ENCODE measurements at regions not wholly inside any gene's neighbourhood (a gene's known extent, or its start where the extent isn't known, plus 50 kb on each side); places are given as distances from the start of the nearest gene placed in this dataset.

- no peak overlapping the region for H3K4me2 ChIP-seq (ENCODE audit: low read length)
- no peak overlapping the region for H3K27ac ChIP-seq (ENCODE audit: low read depth, low read length, poor library complexity, severe bottlenecking)
- no peaks in the 10 kb centered on the region for H4K20me1 ChIP-seq (ENCODE audit: insufficient read depth, low read length)
- no peaks in the 10 kb centered on the region for H3K9me2 ChIP-seq (ENCODE audit: insufficient read depth, low read length)
- ChIA-PET POLR2A (no interaction called here), CTCF (ENCODE audit: unreplicated experiment) (no interaction called here)
- no peaks in the 10 kb centered on the region; the same call in 1 of the 2 replicates for H3K36me3 ChIP-seq (ENCODE audit: insufficient read depth, low read length)
- intact Hi-C loops (cut with micrococcal nuclease; ENCODE audit: unreplicated experiment): no loop called here
- no peak overlapping the region for H3K4me3 ChIP-seq (ENCODE audit: low read depth, low read length, poor library complexity, severe bottlenecking)
- BruUV-seq (replicated peaks): no TSS peak
- H3K4me1 ChIP-seq (ENCODE audit: insufficient read depth, low read length, poor library complexity, severe bottlenecking): peaks cover 41% of the 10 kb centered on the region
- no peaks in the 10 kb centered on the region for H3K79me2 ChIP-seq (ENCODE audit: insufficient read depth, low read depth, low read length)
- H3K9me3 ChIP-seq (ENCODE audit: low read length): peaks cover 14% of the 10 kb centered on the region; the same call in 1 of the 2 replicates
- DNase-seq (ENCODE audit: low spot score): no peak
- H2AFZ ChIP-seq (ENCODE audit: low read length): no peak overlapping the region
- TF ChIP-seq CTCF (conservative IDR thresholded peaks at IDR 0.05; ENCODE audit: low read length) (no peak), EZH2phosphoT487 (IDR thresholded peaks at IDR 0.05; ENCODE audit: borderline replicate concordance, low read depth, low read length) (no peak)
These were observed 171.6 kb downstream of the ANAPC1 start for GRCh38 chr2:111712361-111712760.

- BruUV-seq (replicated peaks): no TSS peak
- Histone ChIP-seq H3K4me3 (ENCODE audit: low read depth, low read length, poor library complexity, severe bottlenecking) (no peak overlapping the region), H4K20me1 (ENCODE audit: insufficient read depth, low read length) (no peaks in the 10 kb centered on the region), H3K27ac (ENCODE audit: low read depth, low read length, poor library complexity, severe bottlenecking) (no peak overlapping the region), H3K4me1 (ENCODE audit: insufficient read depth, low read length, poor library complexity, severe bottlenecking) (peaks cover 34% of the 10 kb centered on the region), H3K4me2 (ENCODE audit: low read length) (no peak overlapping the region), H3K9me3 (ENCODE audit: low read length) (peaks cover 14% of the 10 kb centered on the region; the same call in 1 of the 2 replicates), H3K9me2 (ENCODE audit: insufficient read depth, low read length) (no peaks in the 10 kb centered on the region), H3K79me2 (ENCODE audit: insufficient read depth, low read depth, low read length) (no peaks in the 10 kb centered on the region), H2AFZ (ENCODE audit: low read length) (no peak overlapping the region), H3K36me3 (ENCODE audit: insufficient read depth, low read length) (no peaks in the 10 kb centered on the region; the same call in 1 of the 2 replicates)
- ChIA-PET CTCF (ENCODE audit: unreplicated experiment) (no interaction called here), POLR2A (no interaction called here)
- no peak for TF ChIP-seq CTCF (conservative IDR thresholded peaks at IDR 0.05; ENCODE audit: low read length)
- TF ChIP-seq EZH2phosphoT487 (IDR thresholded peaks at IDR 0.05; ENCODE audit: borderline replicate concordance, low read depth, low read length): no peak
- intact Hi-C loops (cut with micrococcal nuclease; ENCODE audit: unreplicated experiment): no loop called here
- DNase-seq (ENCODE audit: low spot score): no peak
These were observed 171.0 kb downstream of the ANAPC1 start for GRCh38 chr2:111712940-111713515.
